ENCODE measurements at regions not wholly inside any gene's neighbourhood (a gene's known extent, or its start where the extent isn't known, plus 50 kb on each side); places are given as distances from the start of the nearest gene placed in this dataset.

GRCh38 chr1:119288751-119289150, 79.8 kb upstream of the HAO2 start:
- DNase-seq = no peak
- POLR2A ChIA-PET (ENCODE audit: unreplicated experiment) = no interaction called here
- no TSS peak for BruUV-seq (replicated peaks)

DNA sequence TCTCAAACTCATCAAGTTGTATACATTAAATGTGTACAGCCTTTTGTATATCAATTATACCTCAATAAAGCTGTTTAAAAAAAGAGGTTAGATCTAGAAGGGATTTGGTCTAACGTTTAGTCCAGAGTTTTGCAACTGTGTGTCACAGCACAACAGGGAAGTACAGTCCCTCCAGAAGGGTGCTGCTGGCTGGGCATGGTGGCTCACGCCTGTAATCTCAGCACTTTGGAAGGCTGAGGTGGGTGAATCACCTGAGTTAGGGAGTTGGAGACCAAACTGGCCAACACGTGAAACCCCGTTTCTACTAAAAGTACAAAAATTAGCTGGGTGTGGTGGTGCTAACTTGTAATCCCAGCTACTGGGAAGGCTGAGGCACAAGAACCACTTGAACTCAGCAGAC, 78.3 kb upstream of the HAO2 start:
- intact Hi-C loops (cut with micrococcal nuclease; ENCODE audit: unreplicated experiment) = no loop called here
- Histone ChIP-seq H3K4me3 (no peak overlapping the region), H3K9me2 (ENCODE audit: insufficient read depth) (no peaks in the 10 kb centered on the region), H3K4me2 (no peak overlapping the region), H3K27ac (no peak overlapping the region), H3K9me3 (ENCODE audit: insufficient read depth, low read depth) (no peaks in the 10 kb centered on the region), H3K79me2 (ENCODE audit: low read depth) (no peaks in the 10 kb centered on the region), H2AFZ (no peak overlapping the region), H3K27me3 (ENCODE audit: insufficient read depth, low read depth) (no peaks in the 10 kb centered on the region), H3K36me3 (ENCODE audit: low read depth) (no peaks in the 10 kb centered on the region), H3K4me1 (replicated peaks; ENCODE audit: insufficient read depth) (0 out of 2 replicates have a peak, but pooled peaks cover under 1% of the 10 kb centered on the region), H4K20me1 (ENCODE audit: insufficient read depth) (no peaks in the 10 kb centered on the region), H3F3A (ENCODE audit: insufficient read depth, low read depth) (no peaks in the 10 kb centered on the region)
- ChIA-PET POLR2A (ENCODE audit: unreplicated experiment) (no interaction called here), CTCF (no interaction called here)
- TF ChIP-seq CTCF (conservative IDR thresholded peaks at IDR 0.05) = no peak
- no TSS peak for BruUV-seq (replicated peaks)
- DNase-seq = no peak

More at GRCh38 chr1:119288751-119289150, 79.8 kb upstream of the HAO2 start:
- Histone ChIP-seq H3K4me3 (no peak overlapping the region), H2AFZ (no peak overlapping the region), H3K4me1 (replicated peaks; ENCODE audit: insufficient read depth) (0 out of 2 replicates have a peak, but pooled peaks cover 4% of the 10 kb centered on the region), H4K20me1 (ENCODE audit: insufficient read depth) (no peaks in the 10 kb centered on the region), H3F3A (ENCODE audit: insufficient read depth, low read depth) (no peaks in the 10 kb centered on the region), H3K27me3 (ENCODE audit: insufficient read depth, low read depth) (no peaks in the 10 kb centered on the region), H3K4me2 (no peak overlapping the region), H3K79me2 (ENCODE audit: low read depth) (no peaks in the 10 kb centered on the region), H3K9me3 (ENCODE audit: insufficient read depth, low read depth) (no peaks in the 10 kb centered on the region), H3K36me3 (ENCODE audit: low read depth) (no peaks in the 10 kb centered on the region), H3K9me2 (ENCODE audit: insufficient read depth) (no peaks in the 10 kb centered on the region), H3K27ac (no peak overlapping the region)
- CTCF ChIA-PET = no interaction called here
- TF ChIP-seq CTCF (conservative IDR thresholded peaks at IDR 0.05) (no peak), EZH2 (IDR thresholded peaks at IDR 0.05; ENCODE audit: low read depth) (no peak)
- intact Hi-C loops (cut with micrococcal nuclease; ENCODE audit: unreplicated experiment) = no loop called here

GRCh38 chr1:119291611-119292206, 76.9 kb upstream of the HAO2 start:
- BruUV-seq (replicated peaks) = no TSS peak
- no peak for TF ChIP-seq EZH2 (IDR thresholded peaks at IDR 0.05; ENCODE audit: low read depth)
- TF ChIP-seq CTCF (conservative IDR thresholded peaks at IDR 0.05) = no peak
- POLR2A ChIA-PET (ENCODE audit: unreplicated experiment) = interaction anchor here (0.9 kb wide), 1 partner anchor 490 kb away, joined by 3 read pairs; no protein-coding TSS in a partner anchor

More at GRCh38 chr1:119291611-119292206, 76.9 kb upstream of the HAO2 start:
- Histone ChIP-seq H3K79me2 (ENCODE audit: low read depth) (no peaks in the 10 kb centered on the region), H3K27me3 (ENCODE audit: insufficient read depth, low read depth) (no peaks in the 10 kb centered on the region), H3K27ac (no peak overlapping the region), H2AFZ (no peak overlapping the region), H3K4me1 (replicated peaks; ENCODE audit: insufficient read depth) (no peaks in the 10 kb centered on the region), H4K20me1 (ENCODE audit: insufficient read depth) (no peaks in the 10 kb centered on the region), H3K9me2 (ENCODE audit: insufficient read depth) (no peaks in the 10 kb centered on the region), H3K9me3 (ENCODE audit: insufficient read depth, low read depth) (no peaks in the 10 kb centered on the region), H3K4me2 (no peak overlapping the region), H3F3A (ENCODE audit: insufficient read depth, low read depth) (no peaks in the 10 kb centered on the region), H3K4me3 (no peak overlapping the region), H3K36me3 (ENCODE audit: low read depth) (no peaks in the 10 kb centered on the region)
- CTCF ChIA-PET = no interaction called here
- intact Hi-C loops (cut with micrococcal nuclease; ENCODE audit: unreplicated experiment) = no loop called here
- DNase-seq = no peak

Measured in PC-9 (cell line).